ENCODE measurements at regions not wholly inside any gene's neighbourhood (a gene's known extent, or its start where the extent isn't known, plus 50 kb on each side); places are given as distances from the start of the nearest gene placed in this dataset.

DNA sequence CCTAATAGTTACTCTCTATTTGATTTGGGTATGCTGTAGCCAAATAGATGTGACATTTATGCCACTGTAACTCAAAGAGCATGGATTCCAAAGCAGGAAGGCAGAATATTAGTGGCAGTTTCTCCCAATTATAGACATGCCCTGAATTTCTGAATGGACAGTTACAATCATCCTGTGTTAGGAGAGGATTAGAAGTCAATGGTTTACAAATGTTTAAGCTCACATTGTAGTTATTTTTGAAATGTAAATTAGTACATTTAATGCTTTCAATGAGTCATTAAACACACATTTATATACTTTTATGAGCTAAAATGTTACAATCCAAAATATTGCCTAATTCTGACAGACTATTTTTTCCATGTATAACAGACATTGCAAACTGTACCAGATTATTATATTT is 62.3 kb upstream of the CDH18 start:
- ChIA-PET RAD21 (ENCODE audit: unreplicated experiment) (no interaction called here), SMC1A (ENCODE audit: uncharacterized antibody, unreplicated experiment) (no interaction called here), POLR2A (no interaction called here), CTCF (interaction anchor here (0.8 to 1.0 kb wide), 2 partner anchors 25 to 117 kb away, joined by 3 to 4 read pairs; no protein-coding TSS in a partner anchor)
- no peak overlapping the region for H3K9ac ChIP-seq (ENCODE audit: control insufficient read depth, insufficient read depth, low read length)
- H3K4me1 ChIP-seq (ENCODE audit: control insufficient read depth, insufficient read depth, low read length) = no peaks in the 10 kb centered on the region
- ATAC-seq = no peak
- no peak for FAIRE-seq
- intact Hi-C loops (cut with micrococcal nuclease; ENCODE audit: unreplicated experiment) (no loop called here), in situ Hi-C loops (cut with MboI) (no loop called here)
- no peak overlapping the region for H3K4me2 ChIP-seq (ENCODE audit: control insufficient read depth, insufficient read depth)
- no peak overlapping the region for H3K4me3 ChIP-seq
- H4K20me1 ChIP-seq (ENCODE audit: control insufficient read depth, insufficient read depth) = no peaks in the 10 kb centered on the region
- H3K79me2 ChIP-seq (ENCODE audit: control insufficient read depth, insufficient read depth, low read length) = no peaks in the 10 kb centered on the region
- H3K27me3 ChIP-seq (replicated peaks in 1 of 2; ENCODE audit: control insufficient read depth in 2 of 2, insufficient read depth in 2 of 2, low read length in 1 of 2) = no peaks in the 10 kb centered on the region
- no TSS peak for BruUV-seq (replicated peaks)
- no peak for DNase-seq (ENCODE audit: low read depth, low spot score)
- TF ChIP-seq, protein P1, sequence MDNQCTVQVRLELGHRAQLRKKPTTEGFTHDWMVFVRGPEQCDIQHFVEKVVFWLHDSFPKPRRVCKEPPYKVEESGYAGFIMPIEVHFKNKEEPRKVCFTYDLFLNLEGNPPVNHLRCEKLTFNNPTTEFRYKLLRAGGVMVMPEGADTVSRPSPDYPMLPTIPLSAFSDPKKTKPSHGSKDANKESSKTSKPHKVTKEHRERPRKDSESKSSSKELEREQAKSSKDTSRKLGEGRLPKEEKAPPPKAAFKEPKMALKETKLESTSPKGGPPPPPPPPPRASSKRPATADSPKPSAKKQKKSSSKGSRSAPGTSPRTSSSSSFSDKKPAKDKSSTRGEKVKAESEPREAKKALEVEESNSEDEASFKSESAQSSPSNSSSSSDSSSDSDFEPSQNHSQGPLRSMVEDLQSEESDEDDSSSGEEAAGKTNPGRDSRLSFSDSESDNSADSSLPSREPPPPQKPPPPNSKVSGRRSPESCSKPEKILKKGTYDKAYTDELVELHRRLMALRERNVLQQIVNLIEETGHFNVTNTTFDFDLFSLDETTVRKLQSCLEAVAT (IDR thresholded peaks at IDR 0.05) = no peak
- TF ChIP-seq WRNIP1 (IDR thresholded peaks at IDR 0.05; ENCODE audit: borderline replicate concordance, low read depth, low read length) = no peak
- TF ChIP-seq BMI1 (IDR thresholded peaks at IDR 0.05; ENCODE audit: borderline replicate concordance) = no peak
- TF ChIP-seq, protein P2, sequence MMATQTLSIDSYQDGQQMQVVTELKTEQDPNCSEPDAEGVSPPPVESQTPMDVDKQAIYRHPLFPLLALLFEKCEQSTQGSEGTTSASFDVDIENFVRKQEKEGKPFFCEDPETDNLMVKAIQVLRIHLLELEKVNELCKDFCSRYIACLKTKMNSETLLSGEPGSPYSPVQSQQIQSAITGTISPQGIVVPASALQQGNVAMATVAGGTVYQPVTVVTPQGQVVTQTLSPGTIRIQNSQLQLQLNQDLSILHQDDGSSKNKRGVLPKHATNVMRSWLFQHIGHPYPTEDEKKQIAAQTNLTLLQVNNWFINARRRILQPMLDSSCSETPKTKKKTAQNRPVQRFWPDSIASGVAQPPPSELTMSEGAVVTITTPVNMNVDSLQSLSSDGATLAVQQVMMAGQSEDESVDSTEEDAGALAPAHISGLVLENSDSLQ (IDR thresholded peaks at IDR 0.05) = no peak
- TF ChIP-seq ZNF207 (IDR thresholded peaks at IDR 0.05; ENCODE audit: borderline replicate concordance) = no peak
- TF ChIP-seq PAX5 (IDR thresholded peaks at IDR 0.05; ENCODE audit: borderline replicate concordance, low read depth, low read length) = no peak
- no peak overlapping the region for H2AFZ ChIP-seq (ENCODE audit: control insufficient read depth, low read depth, low read length)
- no peaks in the 10 kb centered on the region for H3K9me3 ChIP-seq (replicated peaks; ENCODE audit: control insufficient read depth, insufficient read depth, low read length)
- H3K27ac ChIP-seq (ENCODE audit: control insufficient read depth, insufficient read depth) = no peak overlapping the region
- no peaks in the 10 kb centered on the region for H3K36me3 ChIP-seq (ENCODE audit: control insufficient read depth in 2 of 2, insufficient read depth in 2 of 2, low read length in 1 of 2)

DNA sequence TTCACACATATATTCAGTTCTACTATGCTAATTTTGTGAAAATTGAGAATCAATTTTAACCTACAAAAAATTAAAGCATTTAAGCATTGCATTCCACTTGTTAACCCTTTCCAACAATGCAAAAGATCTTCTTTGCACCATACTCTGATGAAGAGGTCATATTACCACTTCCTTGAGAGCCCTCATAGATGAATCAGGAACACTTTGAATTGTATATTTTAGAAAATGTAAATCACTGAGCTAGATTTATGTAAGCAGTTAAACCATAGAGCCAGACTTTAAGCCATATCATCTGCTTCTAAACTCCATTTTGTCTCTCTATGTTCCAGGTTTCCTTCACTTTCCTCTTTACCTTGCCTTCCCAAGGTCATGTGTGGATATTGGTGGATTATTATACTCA is 56.5 kb upstream of the CDH18 start:
- FAIRE-seq (no peak), DNase-seq (ENCODE audit: low read depth, low spot score) (no peak), ATAC-seq (no peak)
- ChIA-PET RAD21 (ENCODE audit: unreplicated experiment) (no interaction called here), POLR2A (no interaction called here), CTCF (no interaction called here), SMC1A (ENCODE audit: uncharacterized antibody, unreplicated experiment) (no interaction called here)
- H3K4me2 ChIP-seq (ENCODE audit: control insufficient read depth, insufficient read depth) = no peak overlapping the region
- H3K9ac ChIP-seq (ENCODE audit: control insufficient read depth, insufficient read depth, low read length) = no peak overlapping the region
- intact Hi-C loops (cut with micrococcal nuclease; ENCODE audit: unreplicated experiment) = no loop called here
- no peaks in the 10 kb centered on the region for H3K4me1 ChIP-seq (ENCODE audit: control insufficient read depth, insufficient read depth, low read length)
- no peaks in the 10 kb centered on the region for H4K20me1 ChIP-seq (ENCODE audit: control insufficient read depth, insufficient read depth)
- H3K79me2 ChIP-seq (ENCODE audit: control insufficient read depth, insufficient read depth, low read length) = no peaks in the 10 kb centered on the region
- no peaks in the 10 kb centered on the region for H3K36me3 ChIP-seq (ENCODE audit: control insufficient read depth in 2 of 2, insufficient read depth in 2 of 2, low read length in 1 of 2)
- H3K4me3 ChIP-seq = no peak overlapping the region
- no peaks in the 10 kb centered on the region for H3K9me3 ChIP-seq (replicated peaks; ENCODE audit: control insufficient read depth, insufficient read depth, low read length)
- no peaks in the 10 kb centered on the region for H3K27me3 ChIP-seq (replicated peaks in 1 of 2; ENCODE audit: control insufficient read depth in 2 of 2, insufficient read depth in 2 of 2, low read length in 1 of 2)
- no peak overlapping the region for H3K27ac ChIP-seq (ENCODE audit: control insufficient read depth, insufficient read depth)
- no TSS peak for BruUV-seq (replicated peaks)
- no peak overlapping the region for H2AFZ ChIP-seq (ENCODE audit: control insufficient read depth, low read depth, low read length)
- in situ Hi-C loops (cut with MboI) = no loop called here
- TF ChIP-seq, protein P3, sequence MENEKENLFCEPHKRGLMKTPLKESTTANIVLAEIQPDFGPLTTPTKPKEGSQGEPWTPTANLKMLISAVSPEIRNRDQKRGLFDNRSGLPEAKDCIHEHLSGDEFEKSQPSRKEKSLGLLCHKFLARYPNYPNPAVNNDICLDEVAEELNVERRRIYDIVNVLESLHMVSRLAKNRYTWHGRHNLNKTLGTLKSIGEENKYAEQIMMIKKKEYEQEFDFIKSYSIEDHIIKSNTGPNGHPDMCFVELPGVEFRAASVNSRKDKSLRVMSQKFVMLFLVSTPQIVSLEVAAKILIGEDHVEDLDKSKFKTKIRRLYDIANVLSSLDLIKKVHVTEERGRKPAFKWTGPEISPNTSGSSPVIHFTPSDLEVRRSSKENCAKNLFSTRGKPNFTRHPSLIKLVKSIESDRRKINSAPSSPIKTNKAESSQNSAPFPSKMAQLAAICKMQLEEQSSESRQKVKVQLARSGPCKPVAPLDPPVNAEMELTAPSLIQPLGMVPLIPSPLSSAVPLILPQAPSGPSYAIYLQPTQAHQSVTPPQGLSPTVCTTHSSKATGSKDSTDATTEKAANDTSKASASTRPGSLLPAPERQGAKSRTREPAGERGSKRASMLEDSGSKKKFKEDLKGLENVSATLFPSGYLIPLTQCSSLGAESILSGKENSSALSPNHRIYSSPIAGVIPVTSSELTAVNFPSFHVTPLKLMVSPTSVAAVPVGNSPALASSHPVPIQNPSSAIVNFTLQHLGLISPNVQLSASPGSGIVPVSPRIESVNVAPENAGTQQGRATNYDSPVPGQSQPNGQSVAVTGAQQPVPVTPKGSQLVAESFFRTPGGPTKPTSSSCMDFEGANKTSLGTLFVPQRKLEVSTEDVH (IDR thresholded peaks at IDR 0.05; ENCODE audit: low read depth, partially characterized antibody) = no peak
- TF ChIP-seq, protein P4, sequence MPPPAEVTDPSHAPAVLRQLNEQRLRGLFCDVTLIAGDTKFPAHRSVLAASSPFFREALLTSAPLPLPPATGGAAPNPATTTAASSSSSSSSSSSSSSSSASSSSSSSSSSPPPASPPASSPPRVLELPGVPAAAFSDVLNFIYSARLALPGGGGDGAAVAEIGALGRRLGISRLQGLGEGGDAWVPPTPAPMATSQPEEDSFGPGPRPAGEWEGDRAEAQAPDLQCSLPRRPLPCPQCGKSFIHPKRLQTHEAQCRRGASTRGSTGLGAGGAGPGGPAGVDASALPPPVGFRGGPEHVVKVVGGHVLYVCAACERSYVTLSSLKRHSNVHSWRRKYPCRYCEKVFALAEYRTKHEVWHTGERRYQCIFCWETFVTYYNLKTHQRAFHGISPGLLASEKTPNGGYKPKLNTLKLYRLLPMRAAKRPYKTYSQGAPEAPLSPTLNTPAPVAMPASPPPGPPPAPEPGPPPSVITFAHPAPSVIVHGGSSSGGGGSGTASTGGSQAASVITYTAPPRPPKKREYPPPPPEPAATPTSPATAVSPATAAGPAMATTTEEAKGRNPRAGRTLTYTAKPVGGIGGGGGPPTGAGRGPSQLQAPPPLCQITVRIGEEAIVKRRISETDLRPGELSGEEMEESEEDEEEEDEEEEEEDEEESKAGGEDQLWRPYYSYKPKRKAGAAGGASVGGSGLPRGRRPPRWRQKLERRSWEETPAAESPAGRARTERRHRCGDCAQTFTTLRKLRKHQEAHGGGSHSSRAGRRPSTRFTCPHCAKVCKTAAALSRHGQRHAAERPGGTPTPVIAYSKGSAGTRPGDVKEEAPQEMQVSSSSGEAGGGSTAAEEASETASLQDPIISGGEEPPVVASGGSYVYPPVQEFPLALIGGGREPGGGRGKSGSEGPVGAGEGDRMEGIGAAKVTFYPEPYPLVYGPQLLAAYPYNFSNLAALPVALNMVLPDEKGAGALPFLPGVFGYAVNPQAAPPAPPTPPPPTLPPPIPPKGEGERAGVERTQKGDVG (CRISPR knock-in tag; IDR thresholded peaks at IDR 0.05) = no peak
- TF ChIP-seq WRNIP1 (IDR thresholded peaks at IDR 0.05; ENCODE audit: borderline replicate concordance, low read depth, low read length) (no peak), SREBF1 (IDR thresholded peaks at IDR 0.05; ENCODE audit: low read length) (no peak), RB1 (IDR thresholded peaks at IDR 0.05; ENCODE audit: borderline replicate concordance) (no peak), SREBF2 (IDR thresholded peaks at IDR 0.05; ENCODE audit: low read length) (no peak)

Data from GM12878 (cell line).